Effector memory CD4-positive, alpha-beta T cell (primary cell): ENCODE measurements at regions not wholly inside any gene's neighbourhood (a gene's known extent, or its start where the extent isn't known, plus 50 kb on each side); places are given as distances from the start of the nearest gene placed in this dataset.

ENCODE experiments used
- DNase-seq, 3 donors: peaks; one replicate each; pipeline ENCODE4 v3.0.0-alpha.2; 2020
- H3K27ac ChIP-seq: 2 replicates; pipeline ENCODE4 v1.7.0; 2013; ENCODE audit warnings: mild to moderate bottlenecking, low read length, moderate library complexity; ENCODE audit not compliant: insufficient read depth, poor library complexity, severe bottlenecking
- H3K27me3 ChIP-seq: replicated peaks from 2 replicates; pipeline ENCODE4 v1.7.0; 2013; ENCODE audit warnings: mild to moderate bottlenecking, low read length; ENCODE audit not compliant: insufficient read depth, control insufficient read depth, poor library complexity, severe bottlenecking
- H3K36me3 ChIP-seq: 2 replicates; pipeline ENCODE4 v1.7.0; 2013; ENCODE audit warnings: mild to moderate bottlenecking, low read length, moderate library complexity; ENCODE audit not compliant: control insufficient read depth, insufficient read depth
- H3K4me1 ChIP-seq: 2 replicates; pipeline ENCODE4 v1.7.0; 2013; ENCODE audit warnings: low read length, mild to moderate bottlenecking; ENCODE audit not compliant: control insufficient read depth, insufficient read depth, poor library complexity, severe bottlenecking
- H3K4me3 ChIP-seq: 2 replicates; pipeline ENCODE4 v1.7.0; 2013; ENCODE audit warnings: low read length, low read depth, mild to moderate bottlenecking; ENCODE audit not compliant: insufficient read depth, poor library complexity, severe bottlenecking
- H3K9me3 ChIP-seq: 2 replicates; pipeline ENCODE4 v1.7.0; 2013; ENCODE audit warnings: mild to moderate bottlenecking, low read length, moderate library complexity; ENCODE audit not compliant: control insufficient read depth

GRCh38 chr10:131656009-131656408 lies 244.8 kb upstream of the PPP2R2D start:
- no peaks in the 10 kb centered on the region for H3K36me3 ChIP-seq
- no peak overlapping the region for H3K27ac ChIP-seq
- no peak for DNase-seq
- no peaks in the 10 kb centered on the region for H3K9me3 ChIP-seq
- no peaks in the 10 kb centered on the region for H3K4me1 ChIP-seq
- no peak overlapping the region for H3K4me3 ChIP-seq
- H3K27me3 ChIP-seq = peaks cover 4% of the 10 kb centered on the region

GRCh38 chr10:131656431-131656841 lies 244.4 kb upstream of the PPP2R2D start:
- H3K36me3 ChIP-seq = no peaks in the 10 kb centered on the region
- no peak overlapping the region for H3K27ac ChIP-seq
- peaks cover 4% of the 10 kb centered on the region for H3K27me3 ChIP-seq
- DNase-seq = no peak
- H3K9me3 ChIP-seq = no peaks in the 10 kb centered on the region
- no peaks in the 10 kb centered on the region for H3K4me1 ChIP-seq
- H3K4me3 ChIP-seq = no peak overlapping the region

- no peak for DNase-seq
- Histone ChIP-seq H3K4me3 (no peak overlapping the region), H3K4me1 (no peaks in the 10 kb centered on the region), H3K9me3 (no peaks in the 10 kb centered on the region), H3K36me3 (no peaks in the 10 kb centered on the region), H3K27ac (no peak overlapping the region), H3K27me3 (peaks cover 4% of the 10 kb centered on the region)
These were observed 243.4 kb upstream of the PPP2R2D start for GRCh38 chr10:131657318-131657984.

- no peak overlapping the region for H3K4me3 ChIP-seq
- no peak for DNase-seq
- no peak overlapping the region for H3K27ac ChIP-seq
- H3K27me3 ChIP-seq = peaks cover 4% of the 10 kb centered on the region
- no peaks in the 10 kb centered on the region for H3K36me3 ChIP-seq
- H3K4me1 ChIP-seq = no peaks in the 10 kb centered on the region
- H3K9me3 ChIP-seq = no peaks in the 10 kb centered on the region
These were observed 242.8 kb upstream of the PPP2R2D start for GRCh38 chr10:131657985-131658330.

GRCh38 chr10:131658476-131659110 lies 242.2 kb upstream of the PPP2R2D start:
- no peak overlapping the region for H3K27ac ChIP-seq
- no peaks in the 10 kb centered on the region for H3K4me1 ChIP-seq
- DNase-seq = no peak
- H3K4me3 ChIP-seq = no peak overlapping the region
- peaks cover 4% of the 10 kb centered on the region for H3K27me3 ChIP-seq
- no peaks in the 10 kb centered on the region for H3K36me3 ChIP-seq
- no peaks in the 10 kb centered on the region for H3K9me3 ChIP-seq

- H3K4me3 ChIP-seq = no peak overlapping the region
These were observed 240.4 kb upstream of the PPP2R2D start for GRCh38 chr10:131660427-131660826.

GRCh38 chr10:131662851-131663250 lies 238.0 kb upstream of the PPP2R2D start:
- no peaks in the 10 kb centered on the region for H3K9me3 ChIP-seq
- no peaks in the 10 kb centered on the region for H3K36me3 ChIP-seq
- H3K4me1 ChIP-seq = no peaks in the 10 kb centered on the region
- H3K4me3 ChIP-seq = no peak overlapping the region
- H3K27me3 ChIP-seq = no peaks in the 10 kb centered on the region
- DNase-seq = no peak
- no peak overlapping the region for H3K27ac ChIP-seq

More at GRCh38 chr10:131660427-131660826, 240.4 kb upstream of the PPP2R2D start:
- Histone ChIP-seq H3K4me1 (no peaks in the 10 kb centered on the region), H3K36me3 (no peaks in the 10 kb centered on the region), H3K9me3 (no peaks in the 10 kb centered on the region), H3K27ac (no peak overlapping the region), H3K27me3 (peaks cover 4% of the 10 kb centered on the region)
- no peak for DNase-seq

- no peaks in the 10 kb centered on the region for H3K4me1 ChIP-seq
- no peaks in the 10 kb centered on the region for H3K9me3 ChIP-seq
- no peak for DNase-seq
- H3K4me3 ChIP-seq = no peak overlapping the region
- H3K36me3 ChIP-seq = no peaks in the 10 kb centered on the region
- no peak overlapping the region for H3K27ac ChIP-seq
- no peaks in the 10 kb centered on the region for H3K27me3 ChIP-seq
These were observed 237.5 kb upstream of the PPP2R2D start for GRCh38 chr10:131663351-131663750.

GRCh38 chr10:131666091-131666490 lies 234.7 kb upstream of the PPP2R2D start:
- Histone ChIP-seq H3K36me3 (no peaks in the 10 kb centered on the region), H3K9me3 (no peaks in the 10 kb centered on the region), H3K4me3 (no peak overlapping the region), H3K27me3 (no peaks in the 10 kb centered on the region), H3K4me1 (no peaks in the 10 kb centered on the region), H3K27ac (no peak overlapping the region)
- no peak for DNase-seq

- Histone ChIP-seq H3K36me3 (no peaks in the 10 kb centered on the region), H3K9me3 (no peaks in the 10 kb centered on the region), H3K4me1 (no peaks in the 10 kb centered on the region), H3K27ac (no peak overlapping the region), H3K27me3 (no peaks in the 10 kb centered on the region), H3K4me3 (no peak overlapping the region)
- DNase-seq = no peak
These were observed 233.8 kb upstream of the PPP2R2D start for GRCh38 chr10:131667047-131667446.
